HEK293 (cell line): ENCODE measurements at regions not wholly inside any gene's neighbourhood (a gene's known extent, or its start where the extent isn't known, plus 50 kb on each side); places are given as distances from the start of the nearest gene placed in this dataset.
"Not testable (repeated sequence)": the region's sequence is repeated elsewhere in the genome, so short reads cannot be mapped to it uniquely, and the experiment has no call there.

Source experiments
- CTCF ChIA-PET: fragments of 350-600 bp; formaldehyde crosslinking; extraction: SDS; loops from one replicate; lab custom pipeline; 2021; ENCODE audit warnings: antibody characterized with exemption; lab: Yijun Ruan, JAX
- POLR2A ChIA-PET: fragments of 300-600 bp; formaldehyde crosslinking; extraction: SDS; loops from one replicate; lab custom pipeline; 2020; ENCODE audit warnings: antibody characterized with exemption, inconsistent platforms; lab: Yijun Ruan, JAX
- H3K27ac ChIP-seq: fragments of 200-500 bp; sonication (Bioruptor generic); 2 replicates; pipeline ENCODE4 v1.5.1; 2014; ENCODE audit warnings: low read depth, low read length, control low read depth, inconsistent platforms; ENCODE audit errors: extremely low read depth
- H3K36me3 ChIP-seq, 2 experiments: fragments of 200-500 bp in 1 of 2; sonication (Bioruptor generic) in 1 of 2; 1 replicate in 1 of 2; 2 replicates in 1 of 2; pipeline ENCODE4 v1.5.1; 2014 to 2017; ENCODE audit warnings: inconsistent platforms in 2 of 2, low read length in 2 of 2; ENCODE audit not compliant: control insufficient read depth in 2 of 2, insufficient read depth in 1 of 2
- H3K4me1 ChIP-seq: fragments of 200-500 bp; sonication (Bioruptor generic); 2 replicates; pipeline ENCODE4 v1.5.1; 2014; ENCODE audit warnings: mild to moderate bottlenecking, low read length, inconsistent platforms; ENCODE audit not compliant: control insufficient read depth, insufficient read depth
- H3K4me3 ChIP-seq: 2 replicates; pipeline ENCODE4 v1.5.1; 2011; ENCODE audit warnings: low read depth, mild to moderate bottlenecking, control low read depth, low read length, moderate library complexity
- H3K9me3 ChIP-seq: fragments of 200-500 bp; sonication (Bioruptor generic); 2 replicates; pipeline ENCODE4 v1.5.1; 2014; ENCODE audit warnings: low read depth, low read length, inconsistent platforms; ENCODE audit not compliant: control insufficient read depth, insufficient read depth

DNA sequence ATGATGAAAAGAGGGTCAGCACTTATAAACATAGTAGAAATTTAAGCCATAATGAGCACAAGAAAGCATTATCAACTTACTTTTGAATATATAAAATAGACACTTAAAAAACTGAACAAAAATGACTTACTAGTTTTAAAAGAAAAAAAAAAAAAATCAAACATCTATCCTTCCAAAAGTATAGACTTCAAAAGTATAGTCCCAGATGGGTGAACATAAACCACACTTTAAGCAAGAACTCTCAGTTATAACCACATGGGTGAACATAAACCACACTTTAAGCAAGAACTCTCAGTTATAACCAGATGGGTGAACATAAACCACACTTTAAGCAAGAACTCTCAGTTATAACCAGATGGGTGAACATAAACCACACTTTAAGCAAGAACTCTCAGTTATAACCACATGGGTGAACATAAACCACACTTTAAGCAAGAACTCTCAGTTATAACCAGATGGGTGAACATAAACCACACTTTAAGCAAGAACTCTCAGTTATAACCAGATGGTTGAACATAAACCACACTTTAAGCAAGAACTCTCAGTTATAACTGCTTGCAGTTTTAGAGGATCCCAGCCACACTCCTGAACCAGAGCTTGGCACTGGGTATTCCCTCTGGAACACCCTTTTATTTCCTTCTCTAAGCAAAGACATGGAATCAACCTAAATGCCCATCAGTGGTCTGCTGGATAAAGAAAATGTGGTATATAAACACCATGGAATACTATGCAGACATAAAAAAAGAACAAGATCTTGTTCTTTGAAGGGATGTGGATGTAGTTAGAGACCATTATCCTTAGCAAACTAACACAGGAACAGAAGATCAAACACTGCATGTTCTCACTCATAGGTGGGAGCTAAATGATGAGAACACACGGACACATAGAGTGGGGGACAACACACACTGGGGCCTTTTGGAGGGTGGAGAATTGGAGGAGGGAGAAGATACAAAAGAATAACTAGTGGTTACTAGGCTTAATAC is 82.6 kb upstream of the AGAP9 start:
- POLR2A ChIA-PET, H3K9me3 ChIP-seq, CTCF ChIA-PET, H3K36me3 ChIP-seq, H3K4me1 ChIP-seq, H3K4me3 ChIP-seq, H3K27ac ChIP-seq: not testable (repeated sequence)

DNA sequence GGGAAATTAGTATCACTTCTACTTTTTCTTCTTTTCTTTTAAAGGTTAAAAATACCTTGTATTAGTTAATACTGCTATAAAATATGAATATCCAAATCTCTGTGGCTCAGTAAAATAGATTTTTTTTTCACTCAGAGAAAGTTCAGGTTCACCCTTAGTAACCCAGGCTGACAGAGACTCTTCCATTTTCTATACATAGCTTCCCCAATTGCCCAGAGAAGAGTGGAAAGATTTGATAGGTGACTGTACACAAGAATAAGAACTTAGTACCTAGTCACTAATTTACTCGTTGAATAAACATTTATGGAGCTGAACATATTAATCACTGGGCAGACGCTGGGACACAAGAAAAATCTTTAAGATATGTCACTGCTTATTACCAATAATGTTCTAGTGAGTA is 77.2 kb upstream of the AGAP9 start:
- CTCF ChIA-PET, H3K4me3 ChIP-seq, H3K36me3 ChIP-seq, H3K4me1 ChIP-seq, H3K9me3 ChIP-seq, POLR2A ChIA-PET, H3K27ac ChIP-seq: not testable (repeated sequence)

DNA sequence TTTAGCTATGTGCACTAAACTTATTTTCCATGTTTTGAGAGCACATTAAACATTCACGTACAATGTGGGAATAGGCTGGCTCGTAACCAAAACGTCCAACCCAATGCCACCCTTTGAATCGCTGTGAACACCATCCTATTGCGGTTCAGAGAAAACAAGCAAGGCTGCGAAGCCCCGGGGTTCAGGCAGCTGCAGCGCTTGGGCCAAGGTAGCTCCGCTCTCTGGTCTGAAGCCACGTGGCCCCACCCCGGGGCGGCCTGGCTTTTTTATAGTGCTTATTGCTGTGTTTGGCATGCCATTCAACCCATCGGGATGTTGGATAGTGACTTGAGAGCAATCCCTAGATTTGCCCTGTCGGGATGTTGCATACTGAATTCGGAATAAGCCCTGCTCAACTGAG is 76.7 kb upstream of the AGAP9 start:
- H3K36me3 ChIP-seq, H3K4me3 ChIP-seq, POLR2A ChIA-PET, H3K27ac ChIP-seq, H3K9me3 ChIP-seq, CTCF ChIA-PET, H3K4me1 ChIP-seq: not testable (repeated sequence)

DNA sequence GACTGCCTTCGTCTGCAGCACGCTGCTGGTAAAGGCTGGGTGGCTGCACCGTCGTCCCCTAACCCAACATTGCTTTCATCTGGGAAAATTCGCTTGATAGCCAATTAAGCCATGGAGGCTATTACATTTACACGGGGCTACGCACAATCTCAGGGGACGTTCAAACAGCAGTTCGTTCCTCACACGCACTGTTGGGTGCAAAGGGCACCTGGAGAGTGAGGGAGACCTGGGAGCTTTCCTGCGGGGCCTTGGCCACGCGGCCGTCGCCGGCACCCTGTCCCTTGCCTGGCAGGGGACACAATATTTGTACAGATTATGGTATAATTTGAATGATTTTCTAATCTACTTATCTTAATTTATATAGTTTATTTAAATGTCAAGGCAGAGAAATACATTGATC is 76.2 kb upstream of the AGAP9 start:
- POLR2A ChIA-PET, H3K4me1 ChIP-seq, CTCF ChIA-PET, H3K27ac ChIP-seq, H3K36me3 ChIP-seq, H3K9me3 ChIP-seq, H3K4me3 ChIP-seq: not testable (repeated sequence)

DNA sequence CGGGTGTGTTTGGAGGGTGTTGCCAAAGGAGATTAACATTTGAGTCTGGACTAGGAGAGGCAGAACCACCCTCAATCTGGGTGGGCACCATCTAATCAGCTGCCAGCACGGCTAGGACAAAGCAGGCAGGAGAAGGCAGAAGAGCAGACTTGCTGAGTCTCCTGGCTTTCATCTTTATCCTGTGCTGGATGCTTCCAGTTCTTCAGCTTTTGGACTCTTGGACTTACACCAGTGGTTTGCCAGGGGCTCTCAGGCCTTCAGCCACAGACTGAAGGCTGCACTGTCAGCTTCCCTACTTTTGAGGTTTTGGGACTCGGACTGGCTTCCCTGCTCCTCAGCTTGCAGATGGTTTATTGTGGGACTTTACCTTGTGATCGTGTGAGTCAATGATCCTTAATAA is 70.4 kb upstream of the AGAP9 start:
- H3K9me3 ChIP-seq, H3K4me3 ChIP-seq, CTCF ChIA-PET, H3K4me1 ChIP-seq, H3K27ac ChIP-seq, H3K36me3 ChIP-seq, POLR2A ChIA-PET: not testable (repeated sequence)

DNA sequence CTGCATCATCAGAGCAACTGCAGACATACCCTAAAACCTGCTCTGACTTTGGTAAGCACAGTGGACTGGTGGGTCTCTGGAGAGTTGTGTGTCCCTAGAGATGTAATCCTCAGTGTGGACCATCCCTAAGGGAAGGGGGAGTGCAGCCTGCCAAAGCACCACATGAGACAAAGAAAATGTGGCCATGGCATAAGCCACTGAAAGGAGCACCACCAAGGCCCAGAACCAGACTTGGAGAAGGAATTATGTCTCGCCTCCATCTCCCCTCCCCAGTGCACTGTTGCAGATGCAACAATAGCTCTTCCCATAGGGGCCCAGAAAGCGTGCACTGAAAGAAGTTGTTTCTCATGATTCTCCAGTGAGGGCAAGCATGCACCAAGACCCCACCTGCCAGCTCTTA is 69.7 kb upstream of the AGAP9 start:
- H3K4me1 ChIP-seq, H3K27ac ChIP-seq, H3K36me3 ChIP-seq, POLR2A ChIA-PET, H3K9me3 ChIP-seq, CTCF ChIA-PET, H3K4me3 ChIP-seq: not testable (repeated sequence)

DNA sequence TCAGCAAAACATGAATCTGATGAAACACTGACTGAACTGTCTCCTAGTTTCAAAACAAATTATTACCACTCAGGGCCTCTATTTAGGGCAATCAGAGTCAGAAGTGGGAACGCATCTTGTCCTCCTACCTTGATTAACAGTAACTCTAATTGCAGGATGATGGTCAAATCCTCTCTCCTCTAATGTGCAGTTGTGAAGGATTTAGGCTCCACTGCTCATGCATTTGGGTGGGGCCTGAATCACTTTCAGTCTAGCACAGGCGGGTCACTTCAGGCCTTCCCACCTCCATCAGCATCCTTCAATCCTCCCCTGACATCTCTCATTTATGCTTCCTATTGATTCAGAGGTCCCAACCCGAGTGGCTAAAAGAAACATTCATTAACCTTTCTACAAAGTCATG is 67.5 kb upstream of the AGAP9 start:
- CTCF ChIA-PET, H3K4me1 ChIP-seq, H3K27ac ChIP-seq, POLR2A ChIA-PET, H3K9me3 ChIP-seq, H3K4me3 ChIP-seq, H3K36me3 ChIP-seq: not testable (repeated sequence)

DNA sequence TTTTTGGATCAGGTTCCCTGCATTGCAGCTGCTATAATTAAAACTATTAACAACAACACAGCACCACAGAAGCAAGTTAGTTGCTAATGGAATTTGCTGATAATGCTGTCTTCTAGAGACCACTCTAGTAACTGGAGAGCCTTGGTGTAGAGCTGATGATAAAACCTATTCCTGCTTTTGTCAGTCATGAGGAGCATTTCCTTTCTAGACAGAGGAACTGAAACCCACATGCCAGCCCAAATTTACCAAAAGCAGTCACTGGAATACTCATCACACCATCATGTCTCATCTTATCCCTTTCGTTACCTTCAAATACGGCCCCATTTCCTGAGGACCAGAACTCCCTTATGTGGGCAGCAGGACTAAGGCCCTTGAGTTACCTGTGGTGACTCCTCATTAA is 67.1 kb upstream of the AGAP9 start:
- H3K36me3 ChIP-seq, H3K27ac ChIP-seq, H3K4me3 ChIP-seq, H3K9me3 ChIP-seq, POLR2A ChIA-PET, H3K4me1 ChIP-seq, CTCF ChIA-PET: not testable (repeated sequence)

DNA sequence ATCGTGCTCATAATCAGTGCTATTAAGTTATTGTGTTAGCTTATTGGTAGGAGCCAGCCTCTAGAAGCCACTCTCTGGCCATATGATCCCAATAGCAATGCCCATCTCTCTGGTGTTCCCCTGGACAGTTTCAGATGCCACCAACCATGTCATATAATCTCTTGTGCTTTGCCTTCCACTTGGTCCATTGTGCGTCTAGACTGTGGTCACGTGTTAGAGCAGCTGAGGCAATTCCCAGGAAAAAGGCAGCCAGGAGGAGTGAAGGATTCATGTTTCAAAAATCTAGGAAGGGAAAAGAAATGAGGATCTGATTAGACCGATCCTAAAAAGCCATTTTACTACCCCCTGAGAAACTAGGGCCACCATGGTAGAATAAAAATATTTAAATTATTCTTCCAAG is 58.6 kb upstream of the AGAP9 start:
- H3K4me3 ChIP-seq, H3K27ac ChIP-seq, H3K4me1 ChIP-seq, CTCF ChIA-PET, POLR2A ChIA-PET, H3K9me3 ChIP-seq, H3K36me3 ChIP-seq: not testable (repeated sequence)

DNA sequence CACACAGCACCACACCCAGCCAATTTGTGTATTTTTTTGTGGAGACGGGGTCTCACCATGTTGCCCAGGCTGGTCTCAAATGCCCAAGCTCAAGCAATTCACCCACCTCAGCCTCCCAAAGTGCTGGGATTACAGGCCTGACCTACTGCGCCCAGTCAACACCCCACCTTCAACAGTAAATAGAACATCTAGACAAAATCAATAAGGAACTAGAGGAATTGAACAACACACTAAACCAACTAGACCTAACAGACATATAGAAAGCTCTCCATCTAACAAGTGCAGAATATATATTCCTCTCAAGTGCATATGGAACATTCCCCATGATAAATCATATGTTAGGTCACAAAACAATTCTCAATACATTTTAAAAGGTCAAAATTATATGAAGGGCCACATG is 56.6 kb upstream of the AGAP9 start:
- H3K27ac ChIP-seq, H3K9me3 ChIP-seq, H3K36me3 ChIP-seq, POLR2A ChIA-PET, H3K4me3 ChIP-seq, CTCF ChIA-PET, H3K4me1 ChIP-seq: not testable (repeated sequence)

DNA sequence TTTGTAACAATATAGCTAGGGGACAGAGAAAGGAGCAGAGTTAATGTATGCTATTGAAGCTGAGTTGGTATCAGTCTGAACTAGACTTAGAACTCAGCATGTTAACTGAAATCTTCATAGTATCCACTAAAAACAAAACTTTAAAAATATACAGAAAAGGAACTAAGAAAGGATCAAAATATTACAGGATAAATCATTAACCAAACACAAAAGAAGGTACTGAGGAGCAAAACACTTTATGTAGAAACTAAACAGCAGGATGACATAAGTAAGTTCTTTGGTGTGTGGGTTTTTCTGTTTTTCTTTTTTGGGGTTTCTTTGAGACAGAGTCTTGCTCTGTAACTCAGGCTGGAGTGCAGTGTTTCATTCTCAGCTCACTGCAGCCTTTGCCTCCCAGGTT is 55.1 kb upstream of the AGAP9 start:
- POLR2A ChIA-PET, H3K27ac ChIP-seq, CTCF ChIA-PET, H3K4me3 ChIP-seq, H3K36me3 ChIP-seq, H3K9me3 ChIP-seq, H3K4me1 ChIP-seq: not testable (repeated sequence)
